HEK293T (cell line): ENCODE measurements at regions not wholly inside any gene's neighbourhood (a gene's known extent, or its start where the extent isn't known, plus 50 kb on each side); places are given as distances from the start of the nearest gene placed in this dataset.
"Not testable (repeated sequence)": the region's sequence is repeated elsewhere in the genome, so short reads cannot be mapped to it uniquely, and the experiment has no call there.

ENCODE experiments used
- CTCF ChIA-PET: fragments of 350-600 bp; formaldehyde crosslinking; extraction: SDS; loops from one replicate; lab custom pipeline; 2021; ENCODE audit warnings: antibody characterized with exemption, inconsistent platforms; lab: Yijun Ruan, JAX
- POLR2A ChIA-PET: fragments of 350-600 bp; formaldehyde crosslinking; extraction: SDS; loops from one replicate; lab custom pipeline; 2020; ENCODE audit warnings: antibody characterized with exemption, inconsistent platforms; lab: Yijun Ruan, JAX
- DNase-seq: peaks from one replicate; pipeline ENCODE4 v3.0.0; 2012; ENCODE audit warnings: mixed read lengths; ENCODE audit errors: extremely low spot score
- ARNT ChIP-seq: fragments of 450-650 bp; IDR thresholded peaks from 2 replicates; pipeline ENCODE4 v1.6.1; 2017; ENCODE audit warnings: mild to moderate bottlenecking
- BHLHE40 ChIP-seq: fragments of 450-650 bp; IDR thresholded peaks from 2 replicates; pipeline ENCODE4 v1.6.1; 2016; ENCODE audit warnings: mild to moderate bottlenecking, moderate library complexity, borderline replicate concordance
- CTBP1 ChIP-seq: fragments of 450-650 bp; IDR thresholded peaks from 2 replicates; pipeline ENCODE4 v1.6.1; 2016; ENCODE audit warnings: borderline replicate concordance
- ELF4 ChIP-seq: fragments of 450-650 bp; IDR thresholded peaks from 2 replicates; pipeline ENCODE4 v1.6.1; 2017; ENCODE audit warnings: antibody characterized with exemption
- FOXA1 ChIP-seq: fragments of 450-650 bp; IDR thresholded peaks from 2 replicates; pipeline ENCODE4 v1.6.1; 2016; ENCODE audit warnings: mild to moderate bottlenecking
- FOXK2 ChIP-seq: fragments of 450-650 bp; IDR thresholded peaks from 2 replicates; pipeline ENCODE4 v1.6.1; 2016; ENCODE audit warnings: mild to moderate bottlenecking
- FOXM1 ChIP-seq: fragments of 450-650 bp; IDR thresholded peaks from 2 replicates; pipeline ENCODE4 v1.6.1; 2017; ENCODE audit warnings: mild to moderate bottlenecking, borderline replicate concordance
- HDGF ChIP-seq: fragments of 450-650 bp; IDR thresholded peaks from 2 replicates; pipeline ENCODE4 v1.6.1; 2017; ENCODE audit warnings: antibody characterized with exemption, borderline replicate concordance
- L3MBTL2 ChIP-seq: fragments of 450-650 bp; conservative IDR thresholded peaks from 2 replicates; pipeline ENCODE4 v1.6.1; 2016; ENCODE audit warnings: mild to moderate bottlenecking
- LEF1 ChIP-seq: fragments of 450-650 bp; IDR thresholded peaks from 2 replicates; pipeline ENCODE4 v1.6.1; 2017; ENCODE audit warnings: mild to moderate bottlenecking, borderline replicate concordance
- NFRKB ChIP-seq: fragments of 450-650 bp; IDR thresholded peaks from 2 replicates; pipeline ENCODE4 v1.6.1; 2016; ENCODE audit warnings: mild to moderate bottlenecking, moderate library complexity
- SP1 ChIP-seq: fragments of 450-650 bp; IDR thresholded peaks from 2 replicates; pipeline ENCODE4 v1.6.1; 2017
- SUZ12 ChIP-seq: fragments of 450-650 bp; IDR thresholded peaks from 2 replicates; pipeline ENCODE4 v1.6.1; 2016; ENCODE audit warnings: mild to moderate bottlenecking
- TARDBP ChIP-seq: fragments of 450-650 bp; IDR thresholded peaks from 2 replicates; pipeline ENCODE4 v1.6.1; 2016
- ZNF384 ChIP-seq: fragments of 450-650 bp; IDR thresholded peaks from 2 replicates; pipeline ENCODE4 v1.6.1; 2016
- TF ChIP-seq, protein P1 (sequence below): fragments of 450-650 bp; IDR thresholded peaks from 2 replicates; pipeline ENCODE4 v1.6.1; 2016

DNA sequence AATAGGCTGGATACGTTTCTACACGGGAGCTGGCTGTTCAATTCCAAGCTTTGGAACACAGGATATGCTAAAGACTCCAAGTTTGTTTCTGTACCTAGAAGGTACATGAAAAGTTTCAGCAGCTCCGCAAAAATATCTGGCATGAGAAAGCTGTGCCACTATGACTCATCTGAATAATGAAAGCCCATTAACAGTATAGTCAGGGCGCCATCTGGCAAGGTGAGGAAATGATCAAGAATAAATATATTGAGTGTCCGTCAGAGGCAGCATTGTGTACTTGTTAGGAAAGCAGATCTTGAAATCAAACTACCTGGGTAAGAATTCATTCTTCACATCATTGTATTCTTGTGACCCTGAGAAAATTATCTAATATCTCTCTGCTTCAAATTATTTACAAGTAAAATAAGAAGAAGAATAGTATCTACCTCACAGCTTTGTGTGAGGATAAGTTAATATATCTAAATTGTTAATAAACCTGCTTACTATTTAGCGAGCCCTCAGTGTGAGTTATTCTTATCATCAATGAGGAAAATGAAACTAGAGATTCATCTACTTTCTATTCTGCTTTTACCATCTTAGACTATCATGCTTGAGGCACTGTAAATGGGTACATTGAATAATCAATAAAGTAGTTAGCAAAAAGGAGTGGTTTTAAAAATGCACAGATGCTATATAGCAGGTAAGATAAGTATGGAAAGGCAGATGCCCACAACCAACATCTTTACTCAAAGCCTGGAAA, 53.5 kb downstream of the FSCB start:
- ChIA-PET POLR2A (no interaction called here), CTCF (no interaction called here)
- no peak for DNase-seq
- TF ChIP-seq FOXA1: no peak
- TF ChIP-seq L3MBTL2: no peak
- TF ChIP-seq, protein P1, sequence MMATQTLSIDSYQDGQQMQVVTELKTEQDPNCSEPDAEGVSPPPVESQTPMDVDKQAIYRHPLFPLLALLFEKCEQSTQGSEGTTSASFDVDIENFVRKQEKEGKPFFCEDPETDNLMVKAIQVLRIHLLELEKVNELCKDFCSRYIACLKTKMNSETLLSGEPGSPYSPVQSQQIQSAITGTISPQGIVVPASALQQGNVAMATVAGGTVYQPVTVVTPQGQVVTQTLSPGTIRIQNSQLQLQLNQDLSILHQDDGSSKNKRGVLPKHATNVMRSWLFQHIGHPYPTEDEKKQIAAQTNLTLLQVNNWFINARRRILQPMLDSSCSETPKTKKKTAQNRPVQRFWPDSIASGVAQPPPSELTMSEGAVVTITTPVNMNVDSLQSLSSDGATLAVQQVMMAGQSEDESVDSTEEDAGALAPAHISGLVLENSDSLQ: no peak
- TF ChIP-seq SP1: no peak
- no peak for TF ChIP-seq HDGF
- TF ChIP-seq FOXK2: no peak
- TF ChIP-seq SUZ12: no peak
- no peak for TF ChIP-seq FOXM1
- TF ChIP-seq TARDBP: no peak
- TF ChIP-seq BHLHE40: no peak
- TF ChIP-seq ARNT: no peak

DNA sequence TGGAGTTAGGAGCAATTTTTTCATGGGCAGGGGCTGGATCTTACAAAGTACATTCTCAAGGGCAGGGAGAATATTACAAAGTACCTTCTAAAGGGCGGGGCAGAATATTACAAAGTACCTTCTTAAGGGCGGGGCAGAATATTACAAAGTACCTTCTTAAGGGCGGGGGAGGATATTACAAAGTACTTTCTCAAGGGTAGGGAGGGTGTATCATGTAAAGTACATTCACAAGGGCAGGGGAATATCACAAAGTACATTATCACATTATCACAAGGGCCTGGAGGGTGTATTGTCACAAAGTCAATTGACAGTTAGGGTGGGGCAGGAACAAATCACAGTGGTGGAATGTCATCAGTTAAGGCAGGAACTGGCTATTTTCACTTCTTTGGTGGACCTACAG, 56.9 kb downstream of the FSCB start:
- CTCF ChIA-PET, POLR2A ChIA-PET, DNase-seq: not testable (repeated sequence)

DNA sequence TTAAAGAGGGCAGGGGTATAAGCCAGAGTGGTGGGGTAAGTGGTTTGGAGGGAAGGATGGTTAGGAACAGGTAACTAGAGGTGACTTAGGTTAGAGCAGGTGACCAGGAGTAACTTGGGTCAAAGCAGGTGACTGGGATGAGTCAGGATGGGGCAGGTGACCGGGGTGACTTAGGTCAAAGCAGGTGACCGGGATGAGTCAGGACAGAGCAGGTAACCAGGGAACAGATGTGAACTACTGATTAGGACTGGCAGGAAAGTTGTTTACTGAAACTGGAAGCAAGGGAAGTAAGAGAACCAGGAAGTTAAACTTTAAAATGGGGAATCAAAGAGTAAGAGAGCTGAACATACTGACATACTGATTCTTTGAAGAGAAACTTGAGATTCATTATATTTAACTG, 57.4 kb downstream of the FSCB start:
- ChIA-PET POLR2A (no interaction called here), CTCF (no interaction called here)
- no peak for TF ChIP-seq FOXA1
- TF ChIP-seq BHLHE40: no peak
- TF ChIP-seq HDGF: no peak
- no peak for TF ChIP-seq ELF4
- no peak for DNase-seq

DNA sequence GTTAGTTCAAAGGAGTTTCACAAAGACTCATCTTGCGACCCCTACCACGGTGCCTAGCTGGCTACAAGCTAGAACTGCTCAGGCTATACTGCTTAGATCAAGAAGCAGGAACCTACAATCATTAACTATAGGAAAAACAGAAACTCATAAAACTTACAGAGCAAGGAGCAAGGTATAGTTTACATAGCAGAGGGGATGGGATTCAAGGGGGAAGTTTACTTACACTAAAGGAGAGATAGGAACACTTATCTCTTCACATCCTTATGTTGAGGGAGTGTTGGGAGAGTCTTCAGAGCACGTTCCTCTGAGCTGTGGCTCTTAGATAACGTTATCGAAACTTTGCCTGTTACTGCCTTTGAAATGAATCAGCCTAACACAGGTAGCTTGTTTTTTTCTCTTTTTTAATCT, 58.1 kb downstream of the FSCB start:
- no peak for DNase-seq
- TF ChIP-seq, protein P1: no peak
- no peak for TF ChIP-seq FOXM1
- TF ChIP-seq ELF4: no peak
- no peak for TF ChIP-seq BHLHE40
- no peak for TF ChIP-seq FOXA1
- TF ChIP-seq SP1: no peak
- no peak for TF ChIP-seq LEF1
- CTCF ChIA-PET: no interaction called here
- POLR2A ChIA-PET: no interaction called here

DNA sequence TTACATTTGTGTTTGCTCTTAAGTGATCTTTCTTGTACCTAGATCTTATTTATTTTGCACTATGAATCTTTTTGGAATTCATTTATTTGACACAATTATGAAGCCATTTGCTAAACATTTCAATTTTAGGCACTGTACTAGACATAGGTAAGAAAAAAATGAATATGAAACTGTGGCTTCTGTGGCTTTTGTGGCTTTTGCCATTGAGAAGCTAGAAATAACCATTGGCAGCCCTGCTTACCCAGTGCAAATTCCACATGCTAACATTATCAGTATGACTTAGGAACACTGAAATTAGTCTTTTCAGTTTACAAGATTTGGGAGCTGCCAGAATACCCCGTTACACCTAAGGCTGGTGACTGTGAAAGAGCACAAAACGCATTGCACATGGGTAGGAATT, 60.1 kb downstream of the FSCB start:
- TF ChIP-seq CTBP1: no peak
- no peak for TF ChIP-seq L3MBTL2
- TF ChIP-seq SUZ12: no peak
- no peak for TF ChIP-seq BHLHE40
- TF ChIP-seq ZNF384: no peak
- POLR2A ChIA-PET: no interaction called here
- CTCF ChIA-PET: no interaction called here
- DNase-seq: no peak

DNA sequence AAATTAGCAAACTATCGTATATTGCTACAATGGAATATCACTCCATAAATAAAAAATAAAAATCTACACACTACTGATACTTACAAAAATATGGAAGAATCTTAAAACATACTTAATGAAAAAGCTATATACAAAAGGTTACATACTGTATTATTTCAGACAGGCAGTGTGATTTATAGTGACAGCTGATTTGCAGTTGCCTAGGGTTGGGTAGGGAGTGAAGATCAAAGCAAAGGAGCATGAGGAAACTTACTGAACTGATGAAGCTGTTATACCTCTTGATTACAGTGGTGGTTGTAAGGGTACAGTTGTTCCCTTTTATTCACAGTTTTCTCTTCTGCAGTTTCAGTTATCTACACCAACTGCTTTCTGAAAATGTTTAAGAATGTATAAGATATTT, 62.6 kb downstream of the FSCB start:
- no peak for DNase-seq
- POLR2A ChIA-PET: no interaction called here
- TF ChIP-seq LEF1 (no peak), L3MBTL2 (no peak), NFRKB (no peak), ARNT (no peak), HDGF (no peak), CTBP1 (no peak), FOXK2 (no peak), SP1 (no peak), ZNF384 (no peak), TARDBP (no peak), FOXM1 (no peak), ELF4 (no peak), SUZ12 (no peak), FOXA1 (no peak), BHLHE40 (no peak)
- TF ChIP-seq, protein P1: no peak
- CTCF ChIA-PET: interaction anchor here (0.6 kb wide), 2 partner anchors 26 to 1452 kb away, joined by 3 to 8 read pairs; no protein-coding TSS in a partner anchor

DNA sequence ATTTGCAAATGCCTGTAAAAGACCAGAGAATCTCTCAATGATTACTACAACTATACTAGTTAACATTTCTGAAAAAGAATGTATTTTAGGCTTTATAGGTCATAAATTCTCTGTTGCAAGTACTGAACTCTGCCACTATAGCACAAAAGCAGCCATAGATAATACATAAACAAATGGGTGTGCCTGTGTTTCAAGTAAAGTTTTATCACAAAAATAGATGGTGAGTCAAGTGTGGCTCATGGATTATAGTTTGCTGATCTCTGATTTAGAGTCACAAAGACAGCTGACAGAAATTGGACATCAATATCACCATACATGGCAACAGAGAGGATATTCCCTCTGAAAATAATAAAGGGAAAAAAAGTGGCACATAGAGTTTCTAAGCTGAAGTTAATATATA, 68.1 kb downstream of the FSCB start:
- CTCF ChIA-PET: no interaction called here
- TF ChIP-seq SUZ12: no peak
- TF ChIP-seq FOXK2: no peak
- no peak for TF ChIP-seq ELF4
- POLR2A ChIA-PET: no interaction called here
- no peak for DNase-seq
